Activated B cell treated with CpG ODN at 0.5 μM for 24 hours (primary cell): ENCODE measurements at regions not wholly inside any gene's neighbourhood (a gene's known extent, or its start where the extent isn't known, plus 50 kb on each side); places are given as distances from the start of the nearest gene placed in this dataset.

ENCODE experiments used
- ATAC-seq: fragments of 200-7000 bp; cut with Tn5 transposase; one replicate; pipeline ENCODE4 v1.10.0; 2021; ENCODE audit warnings: low read depth, mild to moderate bottlenecking, moderate library complexity
- CTCF ChIA-PET: fragments of 350-600 bp; sonication (Branson Sonifier 250); formaldehyde crosslinking; loops from one replicate; lab custom pipeline; 2021; ENCODE audit warnings: antibody characterized with exemption; lab: Charles Lee
- POLR2A ChIA-PET: fragments of 350-600 bp; sonication (Branson Sonifier 250); formaldehyde crosslinking; loops from one replicate; lab custom pipeline; 2021; ENCODE audit warnings: antibody characterized with exemption; lab: Charles Lee
- DNase-seq: peaks from one replicate; pipeline ENCODE4 v3.0.0; 2022
- H3K27ac Mint-ChIP-seq: one replicate; pipeline ENCODE4 v1.8.0; 2020; ENCODE audit warnings: mixed read lengths
- H3K27me3 Mint-ChIP-seq: one replicate; pipeline ENCODE4 v1.8.0; 2021; ENCODE audit warnings: mixed read lengths
- H3K36me3 Mint-ChIP-seq: one replicate; pipeline ENCODE4 v1.8.0; 2021; ENCODE audit warnings: low read depth, mixed read lengths
- H3K4me1 Mint-ChIP-seq: one replicate; pipeline ENCODE4 v1.8.0; 2021; ENCODE audit warnings: mixed read lengths
- H3K4me3 Mint-ChIP-seq: one replicate; pipeline ENCODE4 v1.8.0; 2020; ENCODE audit warnings: mild to moderate bottlenecking, mixed read lengths
- H3K9me3 Mint-ChIP-seq: one replicate; pipeline ENCODE4 v1.8.0; 2020; ENCODE audit warnings: mixed read lengths
- CTCF ChIP-seq: fragments of 200-600 bp; IDR thresholded peaks from one replicate; pipeline ENCODE4 v1.8.0; 2022; ENCODE audit warnings: antibody characterized with exemption, mild to moderate bottlenecking
- intact Hi-C: fragments of 100-400 bp; cut with micrococcal nuclease; formaldehyde crosslinking; loops from one replicate; pipeline ENCODE4 v1.15.1; 2024

GRCh38 chr4:108345862-108346817, 177.4 kb upstream of the LEF1 start:
- Mint-ChIP-seq H3K9me3 (peaks cover 3% of the 10 kb centered on the region), H3K4me3 (no peak overlapping the region), H3K36me3 (no peaks in the 10 kb centered on the region), H3K27me3 (no peaks in the 10 kb centered on the region), H3K27ac (no peak overlapping the region), H3K4me1 (no peaks in the 10 kb centered on the region)
- ATAC-seq (no peak), DNase-seq (no peak)
- CTCF ChIA-PET: no interaction called here
- intact Hi-C loops: no loop called here
- POLR2A ChIA-PET: no interaction called here
- no peak for TF ChIP-seq CTCF

- no peak for TF ChIP-seq CTCF
- H3K27ac Mint-ChIP-seq: no peak overlapping the region
- no peak overlapping the region for H3K4me3 Mint-ChIP-seq
- H3K36me3 Mint-ChIP-seq: no peaks in the 10 kb centered on the region
- no peak for DNase-seq
- H3K4me1 Mint-ChIP-seq: no peaks in the 10 kb centered on the region
- intact Hi-C loops: no loop called here
- no peak for ATAC-seq
- POLR2A ChIA-PET: no interaction called here
- no peaks in the 10 kb centered on the region for H3K27me3 Mint-ChIP-seq
- CTCF ChIA-PET: no interaction called here
- H3K9me3 Mint-ChIP-seq: no peaks in the 10 kb centered on the region
Observed at GRCh38 chr4:108342325-108342970, 173.7 kb upstream of the LEF1 start.

GRCh38 chr4:108337923-108338322, 169.2 kb upstream of the LEF1 start:
- ATAC-seq (no peak), DNase-seq (no peak)
- H3K27ac Mint-ChIP-seq: no peak overlapping the region
- no peak overlapping the region for H3K4me3 Mint-ChIP-seq
- POLR2A ChIA-PET: no interaction called here
- TF ChIP-seq CTCF: no peak
- H3K9me3 Mint-ChIP-seq: no peaks in the 10 kb centered on the region
- intact Hi-C loops: no loop called here
- H3K27me3 Mint-ChIP-seq: peaks cover 2% of the 10 kb centered on the region
- H3K36me3 Mint-ChIP-seq: no peaks in the 10 kb centered on the region
- H3K4me1 Mint-ChIP-seq: no peaks in the 10 kb centered on the region
- CTCF ChIA-PET: no interaction called here

GRCh38 chr4:108336076-108336475, 167.3 kb upstream of the LEF1 start:
- POLR2A ChIA-PET: no interaction called here
- CTCF ChIA-PET: no interaction called here
- DNase-seq: no peak
- TF ChIP-seq CTCF: no peak
- intact Hi-C loops: no loop called here
- H3K27me3 Mint-ChIP-seq: peaks cover 2% of the 10 kb centered on the region
- H3K4me3 Mint-ChIP-seq: no peak overlapping the region
- H3K4me1 Mint-ChIP-seq: no peaks in the 10 kb centered on the region
- ATAC-seq: no peak
- H3K27ac Mint-ChIP-seq: no peak overlapping the region
- no peaks in the 10 kb centered on the region for H3K9me3 Mint-ChIP-seq
- no peaks in the 10 kb centered on the region for H3K36me3 Mint-ChIP-seq

GRCh38 chr4:108335081-108335480, 166.3 kb upstream of the LEF1 start:
- Mint-ChIP-seq H3K9me3 (no peaks in the 10 kb centered on the region), H3K4me1 (no peaks in the 10 kb centered on the region)
- POLR2A ChIA-PET: no interaction called here

More at GRCh38 chr4:108335081-108335480, 166.3 kb upstream of the LEF1 start:
- ATAC-seq (no peak), DNase-seq (no peak)
- intact Hi-C loops: no loop called here
- CTCF ChIA-PET: no interaction called here
- Mint-ChIP-seq H3K36me3 (no peaks in the 10 kb centered on the region), H3K27me3 (peaks cover 2% of the 10 kb centered on the region), H3K4me3 (no peak overlapping the region), H3K27ac (no peak overlapping the region)
- no peak for TF ChIP-seq CTCF
